ENCODE measurements at regions not wholly inside any gene's neighbourhood (a gene's known extent, or its start where the extent isn't known, plus 50 kb on each side); places are given as distances from the start of the nearest gene placed in this dataset.

GRCh38 chr2:217150236-217150635 is 290.4 kb upstream of the TNP1 start:
- TF ChIP-seq CTCF (IDR thresholded peaks at IDR 0.05; ENCODE audit: low read depth, low read length, missing control alignments): no peak
- Histone ChIP-seq H3K36me3 (replicated peaks) (no peaks in the 10 kb centered on the region), H3K4me3 (ENCODE audit: low read depth, low read length) (no peak overlapping the region), H3K27ac (no peak overlapping the region), H3K27me3 (replicated peaks) (no peaks in the 10 kb centered on the region)
- in situ Hi-C loops (cut with HindIII; ENCODE audit: low pct_ligation_motif_present, low sequenced_read_pairs): loop anchor here (25.0 kb wide), 1 partner anchor 438 kb away; no protein-coding TSS in a partner anchor
- no peak for DNase-seq

- no peaks in the 10 kb centered on the region for H3K36me3 ChIP-seq (replicated peaks)
- TF ChIP-seq CTCF (IDR thresholded peaks at IDR 0.05; ENCODE audit: low read depth, low read length, missing control alignments): no peak
- no peaks in the 10 kb centered on the region for H3K27me3 ChIP-seq (replicated peaks)
- no peak for DNase-seq
- in situ Hi-C loops (cut with HindIII; ENCODE audit: low pct_ligation_motif_present, low sequenced_read_pairs): no loop called here
- H3K27ac ChIP-seq: no peak overlapping the region
- no peak overlapping the region for H3K4me3 ChIP-seq (ENCODE audit: low read depth, low read length)
Measured at GRCh38 chr2:217149087-217149660, 289.3 kb upstream of the TNP1 start.

GRCh38 chr2:217147818-217148217 is 288.0 kb upstream of the TNP1 start:
- Histone ChIP-seq H3K4me3 (ENCODE audit: low read depth, low read length) (no peak overlapping the region), H3K27me3 (replicated peaks) (no peaks in the 10 kb centered on the region), H3K27ac (no peak overlapping the region), H3K36me3 (replicated peaks) (no peaks in the 10 kb centered on the region)
- DNase-seq: peak; percentile 14
- no peak for TF ChIP-seq CTCF (IDR thresholded peaks at IDR 0.05; ENCODE audit: low read depth, low read length, missing control alignments)
- in situ Hi-C loops (cut with HindIII; ENCODE audit: low pct_ligation_motif_present, low sequenced_read_pairs): no loop called here

- H3K27me3 ChIP-seq (replicated peaks): no peaks in the 10 kb centered on the region
- TF ChIP-seq CTCF (IDR thresholded peaks at IDR 0.05; ENCODE audit: low read depth, low read length, missing control alignments): no peak
- in situ Hi-C loops (cut with HindIII; ENCODE audit: low pct_ligation_motif_present, low sequenced_read_pairs): no loop called here
- no peak overlapping the region for H3K27ac ChIP-seq
- DNase-seq: no peak
- no peaks in the 10 kb centered on the region for H3K36me3 ChIP-seq (replicated peaks)
- no peak overlapping the region for H3K4me3 ChIP-seq (ENCODE audit: low read depth, low read length)
Measured at GRCh38 chr2:217146956-217147355, 287.1 kb upstream of the TNP1 start.

- H3K27ac ChIP-seq: no peak overlapping the region
- TF ChIP-seq CTCF (IDR thresholded peaks at IDR 0.05; ENCODE audit: low read depth, low read length, missing control alignments): peak; percentile 85
- in situ Hi-C loops (cut with HindIII; ENCODE audit: low pct_ligation_motif_present, low sequenced_read_pairs): no loop called here
- DNase-seq: peak; percentile 38
- no peaks in the 10 kb centered on the region for H3K36me3 ChIP-seq (replicated peaks)
- H3K27me3 ChIP-seq (replicated peaks): no peaks in the 10 kb centered on the region
- no peak overlapping the region for H3K4me3 ChIP-seq (ENCODE audit: low read depth, low read length)
Measured at GRCh38 chr2:217142649-217143266, 282.9 kb upstream of the TNP1 start.

GRCh38 chr2:217138284-217138683 is 278.4 kb upstream of the TNP1 start:
- no peak for DNase-seq
- in situ Hi-C loops (cut with HindIII; ENCODE audit: low pct_ligation_motif_present, low sequenced_read_pairs): no loop called here

More at GRCh38 chr2:217138284-217138683, 278.4 kb upstream of the TNP1 start:
- no peaks in the 10 kb centered on the region for H3K36me3 ChIP-seq (replicated peaks)
- H3K27me3 ChIP-seq (replicated peaks): no peaks in the 10 kb centered on the region
- no peak for TF ChIP-seq CTCF (IDR thresholded peaks at IDR 0.05; ENCODE audit: low read depth, low read length, missing control alignments)
- H3K4me3 ChIP-seq (ENCODE audit: low read depth, low read length): no peak overlapping the region
- H3K27ac ChIP-seq: no peak overlapping the region

Data from brain microvascular endothelial cell (primary cell).